Heart left ventricle (tissue), 13 donors: ENCODE measurements at regions not wholly inside any gene's neighbourhood (a gene's known extent, or its start where the extent isn't known, plus 50 kb on each side); places are given as distances from the start of the nearest gene placed in this dataset.

Experiments
- CTCF ChIP-seq, 12 donors: fragments of 200-600 bp; sonication (generic) in 4 of 12; IDR thresholded peaks; one replicate each; pipeline versions ENCODE4 v1.5.0 to v1.8.0; 2018 to 2022; ENCODE audit warnings: antibody characterized with exemption in 12 of 12, mild to moderate bottlenecking in 5 of 12
- POLR2A ChIP-seq, 2 donors: fragments of 450-650 bp; IDR thresholded peaks; one replicate each; pipeline ENCODE4 v1.6.1; 2017; ENCODE audit warnings: antibody characterized with exemption in 2 of 2, mild to moderate bottlenecking in 2 of 2, moderate library complexity in 2 of 2
- donor health status: ischemic (EF 13 %, LVEDD 7.1; RV severe dilation, severe dysfunction).
- donor health status: DM: no; HTN: yes; CAD: no.
- donor health status: DM: no; HTN: no; CAD: no.
- donor health status: ischemic (EF 25% LVEDD 6.9; RV normal size, moderate dysfunction).
- donor health status: ischemic (EF 25% LVEDD 5.7; RV mildly dilated, moderate dysfunction).
- donor health status: ischemic (EF 35%, LVEDD 5.7; RV mildly dilated, moderate dysfunction).
- donor health status: nonischemic (EF 11% LVEDD 7.7; RV severe dilation, severe dysfunction).
- donor health status: DM: yes; HTN: yes; CAD: no.
- donor health status: PGD.
- donor health status: ischemic (EF 29% LVEDD 5.4; RV normal size, mild dysfunction).
- donor health status: nonischemic (EF 23%, LVEDD 6.1; RV moderate dilation, normal function).

GRCh38 chr3:194045289-194045688 is 90.7 kb upstream of the HES1 start:
- TF ChIP-seq CTCF (IDR thresholded peaks at IDR 0.05) (no peak), POLR2A (IDR thresholded peaks at IDR 0.05) (no peak)
